GM23338 (cell line): ENCODE measurements at regions not wholly inside any gene's neighbourhood (a gene's known extent, or its start where the extent isn't known, plus 50 kb on each side); places are given as distances from the start of the nearest gene placed in this dataset.

Source experiments
- ATAC-seq: fragments of 200-7000 bp; cut with Tn5 transposase; 3 replicates; pipeline ENCODE4 v1.9.1; 2020
- DNase-seq: peaks from one replicate; pipeline ENCODE4 v3.0.0-alpha.2; 2015; ENCODE audit warnings: low spot score
- H2AFZ ChIP-seq: fragments of 200-600 bp; sonication (generic); 2 replicates; pipeline ENCODE4 v1.8.0; 2016; ENCODE audit warnings: antibody characterized with exemption, mild to moderate bottlenecking, moderate library complexity
- H3F3A ChIP-seq: fragments of 200-600 bp; sonication (generic); replicated peaks from 2 replicates; pipeline ENCODE4 v1.8.0; 2017; ENCODE audit warnings: antibody characterized with exemption, mixed run types, low read depth
- H3K27ac ChIP-seq: fragments of 200-600 bp; sonication (generic); 2 replicates; pipeline ENCODE4 v1.6.1; 2016; ENCODE audit warnings: low read depth
- H3K27me3 ChIP-seq: fragments of 200-600 bp; sonication (generic); 2 replicates; pipeline ENCODE4 v1.8.0; 2016; ENCODE audit warnings: mild to moderate bottlenecking, mixed run types, moderate library complexity; ENCODE audit not compliant: insufficient read depth
- H3K36me3 ChIP-seq: fragments of 200-600 bp; sonication (generic); 2 replicates; pipeline ENCODE4 v1.8.0; 2016; ENCODE audit warnings: mild to moderate bottlenecking; ENCODE audit not compliant: insufficient read depth
- H3K4me1 ChIP-seq: fragments of 200-600 bp; sonication (generic); 2 replicates; pipeline ENCODE4 v1.8.0; 2016; ENCODE audit warnings: mild to moderate bottlenecking, moderate library complexity; ENCODE audit not compliant: insufficient read depth
- H3K4me2 ChIP-seq: fragments of 200-600 bp; sonication (generic); 2 replicates; pipeline ENCODE4 v1.7.1; 2017; ENCODE audit warnings: mixed run types
- H3K4me3 ChIP-seq: fragments of 200-600 bp; sonication (generic); 2 replicates; pipeline ENCODE4 v1.6.1; 2016; ENCODE audit warnings: mixed run types
- H3K79me2 ChIP-seq: fragments of 200-600 bp; sonication (generic); replicated peaks from 2 replicates; pipeline ENCODE4 v1.8.0; 2017; ENCODE audit warnings: mild to moderate bottlenecking; ENCODE audit not compliant: insufficient read depth
- H3K9me2 ChIP-seq: fragments of 200-600 bp; sonication (generic); 2 replicates; pipeline ENCODE4 v1.8.0; 2017; ENCODE audit not compliant: insufficient read depth
- H4K20me1 ChIP-seq: fragments of 200-600 bp; sonication (generic); replicated peaks from 2 replicates; pipeline ENCODE4 v1.8.0; 2017; ENCODE audit warnings: mild to moderate bottlenecking; ENCODE audit not compliant: insufficient read depth
- H3K27ac Mint-ChIP-seq: 2 replicates; pipeline ENCODE4 v1.8.0; 2020; ENCODE audit warnings: inconsistent platforms, mild to moderate bottlenecking, moderate library complexity, mixed read lengths
- H3K27me3 Mint-ChIP-seq: 3 replicates; pipeline ENCODE4 v1.8.0; 2022; ENCODE audit warnings: low read depth, mild to moderate bottlenecking, moderate library complexity, mixed read lengths, inconsistent platforms; ENCODE audit not compliant: insufficient read depth, poor library complexity
- H3K36me3 Mint-ChIP-seq: 3 replicates; pipeline ENCODE4 v1.8.0; 2021; ENCODE audit warnings: low read depth, mild to moderate bottlenecking, inconsistent platforms, moderate library complexity, mixed read lengths
- H3K4me1 Mint-ChIP-seq: 3 replicates; pipeline ENCODE4 v1.8.0; 2020; ENCODE audit warnings: mild to moderate bottlenecking, inconsistent platforms, mixed read lengths
- H3K4me3 Mint-ChIP-seq: 3 replicates; pipeline ENCODE4 v1.8.0; 2021; ENCODE audit warnings: moderate library complexity, mild to moderate bottlenecking, inconsistent platforms, mixed read lengths
- H3K9me3 Mint-ChIP-seq: 3 replicates; pipeline ENCODE4 v1.8.0; 2020; ENCODE audit warnings: moderate library complexity, mild to moderate bottlenecking, inconsistent platforms, mixed read lengths
- CREB1 ChIP-seq: fragments of 250-450 bp; sonication (Bioruptor Pico); IDR thresholded peaks from 2 replicates; pipeline ENCODE4 v1.5.0; 2020; ENCODE audit warnings: low read depth, mild to moderate bottlenecking, moderate library complexity
- CTCF ChIP-seq, 2 experiments: fragments of 200-600 bp in 1 of 2; sonication (generic) in 1 of 2; conservative IDR thresholded peaks; 2 replicates each; pipeline versions ENCODE4 v1.5.1 to v1.6.1; 2016 to 2017; ENCODE audit warnings: antibody characterized with exemption in 2 of 2, low read depth in 2 of 2, mild to moderate bottlenecking in 2 of 2, moderate library complexity in 1 of 2
- ETS1 ChIP-seq: IDR thresholded peaks from 2 replicates; pipeline ENCODE4 v1.6.1; 2016; ENCODE audit warnings: antibody characterized with exemption
- EZH2 ChIP-seq: fragments of 200-600 bp; sonication (generic); IDR thresholded peaks from one replicate; pipeline ENCODE4 v1.8.0; 2017; ENCODE audit warnings: antibody characterized with exemption, mild to moderate bottlenecking, low read depth; ENCODE audit not compliant: unreplicated experiment
- EZH2phosphoT487 ChIP-seq: fragments of 200-600 bp; sonication (generic); IDR thresholded peaks from one replicate; pipeline ENCODE4 v1.8.1; 2018; ENCODE audit warnings: antibody characterized with exemption; ENCODE audit not compliant: unreplicated experiment
- JUNB ChIP-seq: IDR thresholded peaks from one replicate; pipeline ENCODE4 v1.6.1; 2016; ENCODE audit warnings: antibody characterized with exemption; ENCODE audit not compliant: unreplicated experiment
- NANOG ChIP-seq: IDR thresholded peaks from 2 replicates; pipeline ENCODE4 v1.6.1; 2016; ENCODE audit warnings: antibody characterized with exemption, borderline replicate concordance
- POLR2AphosphoS5 ChIP-seq: IDR thresholded peaks from 2 replicates; pipeline ENCODE4 v1.6.1; 2016; ENCODE audit warnings: antibody characterized with exemption, low read depth
- REST ChIP-seq: IDR thresholded peaks from one replicate; pipeline ENCODE4 v1.6.1; 2018; ENCODE audit warnings: antibody characterized with exemption; ENCODE audit not compliant: unreplicated experiment
- STAT1 ChIP-seq: IDR thresholded peaks from one replicate; pipeline ENCODE4 v1.6.1; 2016; ENCODE audit warnings: antibody characterized with exemption; ENCODE audit not compliant: unreplicated experiment
- ZNF114 ChIP-seq: fragments of 250-450 bp; sonication (Bioruptor Pico); IDR thresholded peaks from 2 replicates; pipeline ENCODE4 v1.5.0; 2020; ENCODE audit warnings: mild to moderate bottlenecking, moderate library complexity
- ZNF331 ChIP-seq: fragments of 250-450 bp; sonication (Bioruptor Pico); IDR thresholded peaks from 2 replicates; pipeline ENCODE4 v1.5.0; 2020; ENCODE audit warnings: low read depth, mild to moderate bottlenecking, moderate library complexity
- ZNF462 ChIP-seq: fragments of 250-450 bp; sonication (Bioruptor Pico); IDR thresholded peaks from 2 replicates; pipeline ENCODE4 v1.5.0; 2020; ENCODE audit warnings: mild to moderate bottlenecking, moderate library complexity

GRCh38 chr1:195769461-195769860 is 838.8 kb downstream of the KCNT2 start:
- H3K4me2 ChIP-seq: no peak overlapping the region
- 0 out of 2 replicates have a peak overlapping the region, but pooled peaks have one; percentile 13 for H2AFZ ChIP-seq
- H3K9me2 ChIP-seq: no peaks in the 10 kb centered on the region
- no peaks in the 10 kb centered on the region for H3K9me3 Mint-ChIP-seq
- H3K4me1 Mint-ChIP-seq: no peaks in the 10 kb centered on the region
- no peaks in the 10 kb centered on the region for H3K36me3 Mint-ChIP-seq
- H3K4me3 Mint-ChIP-seq: no peak overlapping the region
- no peaks in the 10 kb centered on the region for H3F3A ChIP-seq
- H3K79me2 ChIP-seq: no peaks in the 10 kb centered on the region
- ATAC-seq (no peak), DNase-seq (no peak)
- no peak overlapping the region for H3K27ac ChIP-seq
- no peaks in the 10 kb centered on the region for H4K20me1 ChIP-seq
- H3K4me3 ChIP-seq: no peak overlapping the region
- H3K27me3 Mint-ChIP-seq: no peaks in the 10 kb centered on the region
- H3K4me1 ChIP-seq: no peaks in the 10 kb centered on the region
- H3K27me3 ChIP-seq: no peaks in the 10 kb centered on the region
- TF ChIP-seq CTCF (conservative IDR thresholded peaks at IDR 0.05; ENCODE audit: low read depth in 2 of 2) (no peak), EZH2phosphoT487 (no peak), ETS1 (no peak), NANOG (no peak), POLR2AphosphoS5 (no peak), EZH2 (no peak), REST (no peak), JUNB (no peak), ZNF462 (no peak), STAT1 (no peak), CREB1 (CRISPR knock-in tag) (no peak), ZNF331 (CRISPR knock-in tag) (no peak), ZNF114 (CRISPR knock-in tag) (no peak)
- no peak overlapping the region for H3K27ac Mint-ChIP-seq
- no peaks in the 10 kb centered on the region for H3K36me3 ChIP-seq
